ENCODE measurements at regions not wholly inside any gene's neighbourhood (a gene's known extent, or its start where the extent isn't known, plus 50 kb on each side); places are given as distances from the start of the nearest gene placed in this dataset.
"Not testable (repeated sequence)": the region's sequence is repeated elsewhere in the genome, so short reads cannot be mapped to it uniquely, and the experiment has no call there.

DNA sequence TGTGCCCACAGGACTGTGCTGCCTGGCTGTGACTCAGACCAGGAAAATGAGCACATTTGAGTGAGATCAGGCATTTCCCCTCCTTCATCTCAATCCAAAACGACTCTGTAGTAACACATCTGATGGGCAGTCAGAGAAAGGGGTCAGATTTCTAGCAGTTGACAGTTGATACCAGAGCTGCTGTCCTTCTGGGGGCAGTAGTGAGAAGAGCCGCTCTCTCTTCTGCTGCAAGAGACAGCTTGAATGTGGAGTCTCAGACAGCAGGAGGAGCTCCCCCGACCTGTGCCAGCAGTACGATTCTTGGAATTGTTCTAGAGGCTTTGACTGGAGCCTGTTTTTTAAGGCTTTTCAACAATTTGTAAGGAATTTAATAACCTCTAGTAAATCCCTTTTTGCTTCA, 1413.7 kb downstream of the RPIA start:
- H3K36me3 ChIP-seq (ENCODE audit: control insufficient read depth in 2 of 2, insufficient read depth in 2 of 2, low read length in 1 of 2); H3K4me2 ChIP-seq (ENCODE audit: control insufficient read depth, insufficient read depth); FAIRE-seq; RAD21 ChIA-PET (ENCODE audit: unreplicated experiment); ATAC-seq; H3K9me3 ChIP-seq (replicated peaks; ENCODE audit: control insufficient read depth, insufficient read depth, low read length); intact Hi-C loops (cut with micrococcal nuclease; ENCODE audit: unreplicated experiment); SMC1A ChIA-PET (ENCODE audit: uncharacterized antibody, unreplicated experiment); H3K79me2 ChIP-seq (ENCODE audit: control insufficient read depth, insufficient read depth, low read length); H3K9ac ChIP-seq (ENCODE audit: control insufficient read depth, insufficient read depth, low read length); H2AFZ ChIP-seq (ENCODE audit: control insufficient read depth, low read depth, low read length); BruUV-seq (replicated peaks); H3K4me3 ChIP-seq; CTCF ChIA-PET; POLR2A ChIA-PET; H3K27me3 ChIP-seq (replicated peaks in 1 of 2; ENCODE audit: control insufficient read depth in 2 of 2, insufficient read depth in 2 of 2, low read length in 1 of 2); DNase-seq (ENCODE audit: low read depth, low spot score); H4K20me1 ChIP-seq (ENCODE audit: control insufficient read depth, insufficient read depth); in situ Hi-C loops (cut with MboI); H3K27ac ChIP-seq (ENCODE audit: control insufficient read depth, insufficient read depth); H3K4me1 ChIP-seq (ENCODE audit: control insufficient read depth, insufficient read depth, low read length): not testable (repeated sequence)
- WGBS (ENCODE audit: insufficient coverage, insufficient replicate concordance, low lambda C conversion rate, missing lambda C conversion rate): 29% methylated on average over 3 of the region's 4 CpGs

DNA sequence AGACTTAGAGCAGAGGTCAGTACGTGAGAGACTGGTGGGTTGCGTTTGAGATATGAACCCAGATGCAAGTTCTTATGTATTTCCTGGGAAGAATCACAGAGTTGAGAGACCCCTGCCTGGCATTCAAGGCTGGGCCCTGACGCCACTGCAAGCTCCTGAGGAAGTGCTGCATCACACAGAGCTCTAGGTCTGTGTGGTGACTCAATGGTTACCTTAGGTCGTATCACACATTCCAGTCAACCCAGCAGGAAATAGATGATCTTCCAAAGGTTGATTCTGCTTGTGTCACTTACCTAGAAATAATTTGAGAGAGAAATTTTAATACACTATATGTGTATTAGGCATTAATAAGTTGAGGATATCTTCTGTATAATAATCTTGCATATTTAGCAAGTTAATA, 1431.9 kb downstream of the RPIA start:
- H4K20me1 ChIP-seq (ENCODE audit: control insufficient read depth, insufficient read depth); H3K9ac ChIP-seq (ENCODE audit: control insufficient read depth, insufficient read depth, low read length); BruUV-seq (replicated peaks); H3K27ac ChIP-seq (ENCODE audit: control insufficient read depth, insufficient read depth); intact Hi-C loops (cut with micrococcal nuclease; ENCODE audit: unreplicated experiment); H3K36me3 ChIP-seq (ENCODE audit: control insufficient read depth in 2 of 2, insufficient read depth in 2 of 2, low read length in 1 of 2); ATAC-seq; H3K9me3 ChIP-seq (replicated peaks; ENCODE audit: control insufficient read depth, insufficient read depth, low read length); DNase-seq (ENCODE audit: low read depth, low spot score); RAD21 ChIA-PET (ENCODE audit: unreplicated experiment); H2AFZ ChIP-seq (ENCODE audit: control insufficient read depth, low read depth, low read length); H3K79me2 ChIP-seq (ENCODE audit: control insufficient read depth, insufficient read depth, low read length); H3K27me3 ChIP-seq (replicated peaks in 1 of 2; ENCODE audit: control insufficient read depth in 2 of 2, insufficient read depth in 2 of 2, low read length in 1 of 2); H3K4me2 ChIP-seq (ENCODE audit: control insufficient read depth, insufficient read depth); in situ Hi-C loops (cut with MboI); POLR2A ChIA-PET; SMC1A ChIA-PET (ENCODE audit: uncharacterized antibody, unreplicated experiment); CTCF ChIA-PET; H3K4me1 ChIP-seq (ENCODE audit: control insufficient read depth, insufficient read depth, low read length); FAIRE-seq; H3K4me3 ChIP-seq: not testable (repeated sequence)
- 0% methylated on average over 4 of the region's 4 CpGs for WGBS (ENCODE audit: insufficient coverage, insufficient replicate concordance, low lambda C conversion rate, missing lambda C conversion rate)

- 10% methylated on average over 1 of the region's 1 CpG for WGBS (ENCODE audit: insufficient coverage, insufficient replicate concordance, low lambda C conversion rate, missing lambda C conversion rate)
- in situ Hi-C loops (cut with MboI); POLR2A ChIA-PET; H2AFZ ChIP-seq (ENCODE audit: control insufficient read depth, low read depth, low read length); RAD21 ChIA-PET (ENCODE audit: unreplicated experiment); DNase-seq (ENCODE audit: low read depth, low spot score); H3K9ac ChIP-seq (ENCODE audit: control insufficient read depth, insufficient read depth, low read length); H3K79me2 ChIP-seq (ENCODE audit: control insufficient read depth, insufficient read depth, low read length); SMC1A ChIA-PET (ENCODE audit: uncharacterized antibody, unreplicated experiment); ATAC-seq; CTCF ChIA-PET; H3K4me3 ChIP-seq; BruUV-seq (replicated peaks); intact Hi-C loops (cut with micrococcal nuclease; ENCODE audit: unreplicated experiment); FAIRE-seq; H3K4me2 ChIP-seq (ENCODE audit: control insufficient read depth, insufficient read depth); H3K27me3 ChIP-seq (replicated peaks in 1 of 2; ENCODE audit: control insufficient read depth in 2 of 2, insufficient read depth in 2 of 2, low read length in 1 of 2); H4K20me1 ChIP-seq (ENCODE audit: control insufficient read depth, insufficient read depth); H3K36me3 ChIP-seq (ENCODE audit: control insufficient read depth in 2 of 2, insufficient read depth in 2 of 2, low read length in 1 of 2); H3K9me3 ChIP-seq (replicated peaks; ENCODE audit: control insufficient read depth, insufficient read depth, low read length); H3K27ac ChIP-seq (ENCODE audit: control insufficient read depth, insufficient read depth); H3K4me1 ChIP-seq (ENCODE audit: control insufficient read depth, insufficient read depth, low read length): not testable (repeated sequence)
These were observed 1447.6 kb downstream of the RPIA start for GRCh38 chr2:90139046-90139445.

DNA sequence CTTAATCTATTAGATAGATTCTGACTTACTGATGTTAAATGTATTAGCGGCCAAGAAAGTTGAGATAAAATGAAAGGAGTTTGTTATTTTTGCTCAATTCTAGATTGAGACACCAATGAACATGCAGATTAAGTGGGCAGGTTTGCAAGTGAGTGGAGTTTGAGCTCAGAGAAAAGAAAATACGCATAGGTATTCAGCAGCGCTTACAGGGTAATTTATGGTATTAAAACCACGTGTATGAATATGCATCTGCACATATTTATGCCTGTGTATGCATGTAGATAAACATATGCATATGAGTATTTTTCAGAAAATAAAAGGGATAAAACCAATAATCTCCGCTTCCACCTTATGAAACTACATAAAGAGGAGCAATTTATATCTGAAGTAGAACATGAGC, 1450.1 kb downstream of the RPIA start:
- POLR2A ChIA-PET; H3K27ac ChIP-seq (ENCODE audit: control insufficient read depth, insufficient read depth); H3K27me3 ChIP-seq (replicated peaks in 1 of 2; ENCODE audit: control insufficient read depth in 2 of 2, insufficient read depth in 2 of 2, low read length in 1 of 2); H3K9me3 ChIP-seq (replicated peaks; ENCODE audit: control insufficient read depth, insufficient read depth, low read length); H3K4me1 ChIP-seq (ENCODE audit: control insufficient read depth, insufficient read depth, low read length); H3K4me3 ChIP-seq; intact Hi-C loops (cut with micrococcal nuclease; ENCODE audit: unreplicated experiment); H3K4me2 ChIP-seq (ENCODE audit: control insufficient read depth, insufficient read depth); H3K9ac ChIP-seq (ENCODE audit: control insufficient read depth, insufficient read depth, low read length); ATAC-seq; DNase-seq (ENCODE audit: low read depth, low spot score); CTCF ChIA-PET; BruUV-seq (replicated peaks); FAIRE-seq; RAD21 ChIA-PET (ENCODE audit: unreplicated experiment); H2AFZ ChIP-seq (ENCODE audit: control insufficient read depth, low read depth, low read length); H4K20me1 ChIP-seq (ENCODE audit: control insufficient read depth, insufficient read depth); H3K79me2 ChIP-seq (ENCODE audit: control insufficient read depth, insufficient read depth, low read length); H3K36me3 ChIP-seq (ENCODE audit: control insufficient read depth in 2 of 2, insufficient read depth in 2 of 2, low read length in 1 of 2); in situ Hi-C loops (cut with MboI); SMC1A ChIA-PET (ENCODE audit: uncharacterized antibody, unreplicated experiment): not testable (repeated sequence)
- WGBS (ENCODE audit: insufficient coverage, insufficient replicate concordance, low lambda C conversion rate, missing lambda C conversion rate): 14% methylated on average over 4 of the region's 5 CpGs

Measured in GM12878 (cell line).